HG03064 (cell line): ENCODE measurements at regions not wholly inside any gene's neighbourhood (a gene's known extent, or its start where the extent isn't known, plus 50 kb on each side); places are given as distances from the start of the nearest gene placed in this dataset.

ENCODE experiments used
- ATAC-seq: cut with Tn5 transposase; IDR thresholded peaks from one replicate; pipeline ENCODE4 v1.9.1; 2021; ENCODE audit warnings: low read depth; ENCODE audit not compliant: unreplicated experiment

DNA sequence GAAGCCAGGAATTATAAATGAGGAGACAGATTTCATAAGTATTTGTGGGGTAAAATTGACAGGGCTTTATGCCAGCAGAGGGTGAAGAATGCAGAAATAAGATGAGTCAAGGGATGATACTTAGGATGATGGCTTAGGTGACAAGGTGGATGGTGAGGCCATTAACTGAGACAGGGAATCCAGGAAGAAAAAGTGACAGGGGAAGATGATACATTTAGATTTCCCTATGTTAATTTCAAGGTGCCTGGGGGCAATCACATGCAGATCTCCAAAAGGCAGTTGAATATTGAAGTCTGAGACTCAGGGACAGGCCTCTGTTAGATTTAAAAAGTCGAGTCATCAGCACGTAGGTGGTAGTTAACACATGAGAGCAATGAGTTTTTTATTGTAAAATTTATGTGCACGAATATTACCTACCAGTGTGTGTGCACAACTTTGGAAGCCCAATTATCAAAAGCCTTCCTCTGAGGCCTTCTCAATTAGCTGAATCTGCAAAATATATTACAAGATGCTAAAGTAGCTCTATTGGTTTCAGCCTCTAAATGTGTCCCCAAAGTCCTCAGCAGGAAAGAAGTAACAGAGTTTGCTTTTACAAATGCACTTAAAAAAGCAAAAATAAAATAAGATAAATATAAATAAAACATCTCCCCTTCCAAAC is 67.9 kb upstream of the CHL1 start:
- ATAC-seq, result no peak

DNA sequence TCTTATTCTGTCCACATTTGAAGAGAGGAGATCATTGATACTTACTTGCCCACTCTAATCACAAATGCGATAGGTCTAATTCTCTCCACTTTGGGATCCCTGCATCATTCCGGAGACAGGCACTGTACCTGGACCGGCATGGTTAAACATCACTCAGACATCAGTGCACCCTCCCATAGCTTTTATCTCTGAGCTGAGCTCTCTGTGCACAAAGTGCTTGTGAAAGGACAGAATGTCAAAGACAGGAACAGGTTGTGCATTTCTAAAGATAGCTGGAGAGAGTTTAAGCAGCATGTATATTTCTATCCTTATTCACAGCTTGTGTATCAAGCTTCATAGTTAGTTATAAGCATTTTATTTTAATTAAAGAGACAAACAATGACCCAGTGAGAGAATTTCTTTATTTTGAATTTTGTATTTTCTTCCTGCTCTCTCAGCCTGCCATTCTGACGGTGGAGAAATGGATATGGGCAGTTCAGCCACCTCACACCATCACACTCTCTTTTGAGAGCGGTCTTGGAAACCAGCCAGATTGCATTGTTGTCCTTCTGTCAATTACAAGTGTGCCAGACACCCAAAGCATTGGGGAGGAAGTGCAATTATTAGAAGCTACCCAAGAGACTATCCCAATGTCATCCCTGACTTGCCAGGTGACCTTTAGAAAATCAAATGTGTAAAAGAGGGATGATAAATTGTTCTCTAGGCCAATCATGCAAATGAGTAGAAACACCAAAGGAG is 65.2 kb upstream of the CHL1 start:
- no peak for ATAC-seq

DNA sequence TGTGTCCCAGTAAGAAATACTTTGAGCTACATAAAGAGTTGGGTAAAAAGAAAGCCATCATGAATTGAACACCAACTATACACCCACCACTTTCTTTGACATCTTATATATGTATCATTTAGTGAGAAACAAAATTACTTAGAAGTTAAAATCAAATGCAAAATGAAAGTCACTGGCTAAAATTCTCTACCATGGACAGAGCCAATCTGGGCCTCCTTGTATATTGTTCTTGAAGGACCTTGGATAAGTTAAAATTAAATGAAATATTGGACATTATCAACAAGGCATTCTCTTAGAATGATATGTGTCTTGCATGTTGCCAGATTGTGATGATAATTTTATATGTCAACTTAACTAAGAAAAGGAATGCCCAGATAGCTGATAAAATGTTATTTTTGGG is 64.2 kb upstream of the CHL1 start:
- no peak for ATAC-seq

DNA sequence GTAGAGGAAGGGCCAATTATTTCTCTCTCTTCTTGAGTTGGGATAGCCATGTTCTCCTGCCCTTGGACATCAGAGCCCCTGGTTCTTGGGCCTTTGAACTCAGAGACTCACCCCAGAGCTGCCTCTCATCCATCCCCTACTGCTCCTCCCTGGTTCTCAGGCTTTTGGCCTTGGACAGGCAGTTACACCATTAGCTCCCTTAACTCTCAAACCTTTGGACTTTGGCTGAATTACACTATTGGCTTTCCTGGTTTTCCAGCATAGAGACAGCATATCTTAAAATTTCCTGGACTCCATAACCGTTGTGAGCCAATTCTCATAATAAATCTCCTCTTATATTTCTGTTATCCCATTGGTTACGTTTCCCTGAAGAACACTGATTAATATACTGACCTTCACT is 63.7 kb upstream of the CHL1 start:
- no peak for ATAC-seq

DNA sequence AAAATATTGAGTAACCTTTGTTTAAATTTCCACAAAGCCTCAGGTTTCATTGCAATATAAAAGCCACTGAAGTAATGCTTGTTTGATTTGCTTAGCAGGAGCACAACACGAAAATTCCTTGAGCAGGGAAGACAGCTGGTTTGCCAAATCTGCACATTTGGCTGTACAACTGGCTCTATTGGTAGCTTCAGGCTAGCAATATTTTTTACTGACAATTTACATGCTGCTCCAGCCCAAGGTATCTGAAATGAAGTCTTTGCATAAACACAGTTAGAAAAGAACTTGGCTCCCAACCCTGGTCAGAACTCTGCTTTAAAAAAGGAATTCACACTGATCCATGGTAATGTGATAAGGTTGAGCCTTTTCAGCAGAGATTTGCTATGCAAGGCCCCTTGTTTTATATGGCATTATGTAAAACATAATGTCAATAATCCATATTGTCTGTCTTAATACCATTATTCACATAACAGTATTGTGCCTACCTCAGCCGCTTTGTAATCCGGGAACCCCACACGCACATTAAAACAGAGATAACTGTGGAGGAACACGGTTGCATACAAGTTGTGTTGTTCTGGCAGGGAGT is 55.7 kb upstream of the CHL1 start:
- no peak for ATAC-seq
